Osteoblast (primary cell): ENCODE measurements at regions not wholly inside any gene's neighbourhood (a gene's known extent, or its start where the extent isn't known, plus 50 kb on each side); places are given as distances from the start of the nearest gene placed in this dataset.

Experiments used
- DNase-seq: peaks from one replicate; pipeline ENCODE4 v3.0.0; 2011; ENCODE audit warnings: low spot score, mixed read lengths; ENCODE audit not compliant: insufficient read length; ENCODE audit errors: missing footprints
- H2AFZ ChIP-seq: 2 replicates; pipeline ENCODE4 v1.6.0; 2011; ENCODE audit warnings: mild to moderate bottlenecking, low read length
- H3K27ac ChIP-seq: 2 replicates; pipeline ENCODE4 v1.5.1; 2011; ENCODE audit warnings: mild to moderate bottlenecking, low read depth, low read length, moderate library complexity
- H3K27me3 ChIP-seq: 2 replicates; pipeline ENCODE4 v1.6.0; 2012; ENCODE audit warnings: mild to moderate bottlenecking, control low read depth, inconsistent platforms, low read length, moderate library complexity; ENCODE audit not compliant: insufficient read depth
- H3K36me3 ChIP-seq: 2 replicates; pipeline ENCODE4 v1.5.1; 2011; ENCODE audit warnings: mild to moderate bottlenecking, low read length, control low read depth, moderate library complexity; ENCODE audit not compliant: insufficient read depth
- H3K4me1 ChIP-seq: 2 replicates; pipeline ENCODE4 v1.5.1; 2011; ENCODE audit warnings: mild to moderate bottlenecking, low read length, control low read depth, moderate library complexity; ENCODE audit not compliant: insufficient read depth
- H3K4me2 ChIP-seq: 2 replicates; pipeline ENCODE4 v1.6.0; 2011; ENCODE audit warnings: mild to moderate bottlenecking, low read length; ENCODE audit not compliant: insufficient read depth
- H3K4me3 ChIP-seq: fragments of 200-600 bp; sonication (generic); 3 replicates; pipeline ENCODE4 v1.5.1; 2012; ENCODE audit warnings: mild to moderate bottlenecking, low read length, inconsistent platforms; ENCODE audit not compliant: insufficient read depth
- H3K79me2 ChIP-seq: 2 replicates; pipeline ENCODE4 v1.6.0; 2012; ENCODE audit warnings: mild to moderate bottlenecking, low read length, control low read depth, inconsistent platforms; ENCODE audit not compliant: insufficient read depth
- H3K9me3 ChIP-seq: 2 replicates; pipeline ENCODE4 v1.5.1; 2011; ENCODE audit warnings: low read depth, low read length, control low read depth
- H4K20me1 ChIP-seq: 2 replicates; pipeline ENCODE4 v1.6.0; 2012; ENCODE audit warnings: mild to moderate bottlenecking, low read length, control low read depth; ENCODE audit not compliant: insufficient read depth
- CTCF ChIP-seq: IDR thresholded peaks from 2 replicates; pipeline ENCODE4 v1.5.1; 2011; ENCODE audit warnings: mild to moderate bottlenecking, low read depth, low read length, moderate library complexity; ENCODE audit errors: extremely low read depth

- Histone ChIP-seq H3K9me3 (no peaks in the 10 kb centered on the region), H3K79me2 (no peaks in the 10 kb centered on the region), H3K4me2 (no peak overlapping the region), H3K4me1 (no peaks in the 10 kb centered on the region), H2AFZ (no peak overlapping the region), H3K27me3 (no peaks in the 10 kb centered on the region), H3K4me3 (no peak overlapping the region), H3K27ac (no peak overlapping the region), H3K36me3 (no peaks in the 10 kb centered on the region), H4K20me1 (no peaks in the 10 kb centered on the region)
- TF ChIP-seq CTCF, result no peak
- DNase-seq, result no peak
Observed at GRCh38 chr6:20334334-20334733, 67.3 kb upstream of the E2F3 start.

- DNase-seq, result no peak
- H3K36me3 ChIP-seq, result no peaks in the 10 kb centered on the region
- H3K9me3 ChIP-seq, result no peaks in the 10 kb centered on the region
- no peak overlapping the region for H2AFZ ChIP-seq
- no peaks in the 10 kb centered on the region for H4K20me1 ChIP-seq
- H3K4me2 ChIP-seq, result no peak overlapping the region
- no peaks in the 10 kb centered on the region for H3K79me2 ChIP-seq
- no peaks in the 10 kb centered on the region for H3K4me1 ChIP-seq
- no peak overlapping the region for H3K4me3 ChIP-seq
- H3K27me3 ChIP-seq, result no peaks in the 10 kb centered on the region
- H3K27ac ChIP-seq, result no peak overlapping the region
- no peak for TF ChIP-seq CTCF
Observed at GRCh38 chr6:20334962-20335361, 66.7 kb upstream of the E2F3 start.

DNA sequence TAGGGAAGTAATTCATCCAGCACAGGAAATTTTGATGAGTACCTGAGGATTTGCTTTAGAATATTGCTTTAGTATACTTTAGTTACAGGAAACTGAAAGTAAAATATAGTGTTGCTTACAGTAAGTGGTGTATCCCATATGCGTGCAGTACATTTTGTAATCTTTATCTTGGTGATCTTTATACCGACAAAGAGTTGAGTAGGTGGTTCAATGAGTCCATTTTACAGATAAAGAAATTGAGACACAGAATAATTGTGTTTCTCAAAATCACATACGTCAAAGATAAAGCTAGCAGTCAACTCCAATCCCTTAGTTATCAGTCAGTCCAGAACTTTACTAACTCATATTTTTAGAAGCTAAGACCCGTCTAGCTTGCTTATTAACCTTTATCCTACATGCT, 65.8 kb upstream of the E2F3 start:
- H3K9me3 ChIP-seq, result no peaks in the 10 kb centered on the region
- no peak overlapping the region for H2AFZ ChIP-seq
- no peak overlapping the region for H3K27ac ChIP-seq
- no peak overlapping the region for H3K4me2 ChIP-seq
- no peaks in the 10 kb centered on the region for H3K79me2 ChIP-seq
- no peak for DNase-seq
- no peaks in the 10 kb centered on the region for H3K36me3 ChIP-seq
- no peak overlapping the region for H3K4me3 ChIP-seq
- no peaks in the 10 kb centered on the region for H3K4me1 ChIP-seq
- no peaks in the 10 kb centered on the region for H3K27me3 ChIP-seq
- TF ChIP-seq CTCF, result no peak
- H4K20me1 ChIP-seq, result no peaks in the 10 kb centered on the region

DNA sequence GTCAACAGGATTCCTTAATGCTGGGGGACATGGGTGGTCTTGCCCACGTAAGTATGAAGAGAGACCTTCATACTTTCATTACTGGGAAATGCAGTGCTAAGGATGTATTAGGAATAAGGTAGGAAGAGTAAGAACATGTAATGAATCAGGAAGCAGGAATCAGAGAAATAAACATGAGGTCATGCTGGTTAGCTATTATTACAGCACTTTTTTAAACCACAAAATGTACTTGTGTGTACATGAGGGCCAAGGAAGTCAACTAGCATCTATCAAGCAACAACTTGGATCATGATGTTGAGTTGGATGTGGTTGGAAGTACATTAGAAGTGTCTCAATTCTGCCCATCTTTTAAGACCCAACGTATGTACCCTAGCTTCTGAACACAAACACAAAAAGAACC, 63.5 kb upstream of the E2F3 start:
- Histone ChIP-seq H3K27me3 (no peaks in the 10 kb centered on the region), H3K4me2 (no peak overlapping the region), H3K79me2 (no peaks in the 10 kb centered on the region), H3K36me3 (no peaks in the 10 kb centered on the region), H3K4me3 (no peak overlapping the region), H3K4me1 (no peaks in the 10 kb centered on the region), H2AFZ (no peak overlapping the region), H4K20me1 (no peaks in the 10 kb centered on the region), H3K9me3 (no peaks in the 10 kb centered on the region), H3K27ac (no peak overlapping the region)
- DNase-seq, result no peak
- no peak for TF ChIP-seq CTCF
